SK-N-MC (cell line): ENCODE measurements at regions not wholly inside any gene's neighbourhood (a gene's known extent, or its start where the extent isn't known, plus 50 kb on each side); places are given as distances from the start of the nearest gene placed in this dataset.

Experiments used
- DNase-seq: peaks from one replicate; pipeline ENCODE4 v3.0.0-alpha.2; 2011; ENCODE audit warnings: low read depth, low spot score
- H3K27ac ChIP-seq: fragments of 200-600 bp; sonication (generic); 2 replicates; pipeline ENCODE4 v1.5.1; 2016; ENCODE audit warnings: mixed run types
- H3K36me3 ChIP-seq: fragments of 200-600 bp; sonication (generic); 2 replicates; pipeline ENCODE4 v1.6.1; 2017; ENCODE audit warnings: antibody characterized with exemption, low read length, mixed read lengths; ENCODE audit not compliant: insufficient read depth
- H3K4me3 ChIP-seq: fragments of 200-600 bp; sonication (generic); 2 replicates; pipeline ENCODE4 v1.5.1; 2016
- H3K9ac ChIP-seq: fragments of 200-600 bp; sonication (generic); 2 replicates; pipeline ENCODE4 v1.8.0; 2017; ENCODE audit warnings: mixed run types, mixed read lengths; ENCODE audit not compliant: insufficient read length
- H3K9me3 ChIP-seq: fragments of 200-600 bp; sonication (generic); 2 replicates; pipeline ENCODE4 v1.6.1; 2017; ENCODE audit warnings: low read depth, mild to moderate bottlenecking, antibody characterized with exemption, low read length, moderate library complexity, mixed read lengths
- EZH2 ChIP-seq: fragments of 200-600 bp; sonication (generic); IDR thresholded peaks from one replicate; pipeline ENCODE4 v1.6.1; 2017; ENCODE audit warnings: antibody characterized with exemption
- FOXP2 ChIP-seq: optimal IDR thresholded peaks from 2 replicates; pipeline ENCODE3; 2011; ENCODE audit warnings: mild to moderate bottlenecking, moderate library complexity; ENCODE audit not compliant: insufficient read depth; ENCODE audit errors: extremely low read length, control extremely low read depth
- POLR2AphosphoS5 ChIP-seq: IDR thresholded peaks from 2 replicates; pipeline ENCODE4 v1.6.1; 2012; ENCODE audit warnings: mild to moderate bottlenecking, low read depth, low read length, borderline replicate concordance

DNA sequence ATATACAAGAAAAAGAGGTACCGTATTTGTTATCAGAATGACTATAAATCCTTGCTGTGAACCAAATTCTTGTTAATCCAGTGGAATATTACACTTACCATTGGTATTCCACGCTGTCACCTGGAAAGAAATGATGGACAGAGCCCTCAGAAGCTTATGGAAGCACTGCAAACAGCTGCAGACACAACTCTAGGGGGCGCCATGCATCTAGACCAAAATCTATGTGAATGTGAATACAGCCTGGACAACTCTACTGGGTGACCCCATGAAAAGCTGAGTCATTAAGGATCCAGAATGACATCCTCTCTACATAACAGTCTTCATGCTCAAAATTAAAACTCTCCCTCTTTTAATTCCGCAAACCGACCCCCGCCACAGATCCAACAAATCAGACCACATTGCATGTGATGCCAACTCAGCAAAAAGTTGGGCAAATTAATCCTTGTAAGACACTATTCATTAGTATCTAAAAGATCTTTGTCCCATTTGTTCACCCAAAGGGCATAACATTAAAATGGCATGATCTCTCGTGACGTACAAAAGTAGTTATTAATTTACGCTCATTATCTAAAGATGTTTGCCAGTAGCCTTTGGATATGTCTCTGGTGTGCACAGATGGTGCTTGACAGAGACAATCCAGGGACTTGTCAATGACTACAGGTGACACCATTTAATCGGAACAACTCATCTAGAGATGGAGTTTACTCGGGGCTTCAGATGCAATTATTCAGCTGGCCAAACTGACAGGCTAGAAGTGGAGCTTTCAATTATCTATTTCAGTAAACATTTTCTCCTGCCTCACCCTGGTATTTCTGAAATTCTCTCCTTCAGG lies 552.7 kb upstream of the PSMD7 start:
- no peaks in the 10 kb centered on the region for H3K9me3 ChIP-seq
- no peak overlapping the region for H3K9ac ChIP-seq
- DNase-seq = no peak
- no peak overlapping the region for H3K4me3 ChIP-seq
- no peaks in the 10 kb centered on the region for H3K36me3 ChIP-seq
- H3K27ac ChIP-seq = no peak overlapping the region
- TF ChIP-seq POLR2AphosphoS5 (no peak), FOXP2 (no peak), EZH2 (no peak)

DNA sequence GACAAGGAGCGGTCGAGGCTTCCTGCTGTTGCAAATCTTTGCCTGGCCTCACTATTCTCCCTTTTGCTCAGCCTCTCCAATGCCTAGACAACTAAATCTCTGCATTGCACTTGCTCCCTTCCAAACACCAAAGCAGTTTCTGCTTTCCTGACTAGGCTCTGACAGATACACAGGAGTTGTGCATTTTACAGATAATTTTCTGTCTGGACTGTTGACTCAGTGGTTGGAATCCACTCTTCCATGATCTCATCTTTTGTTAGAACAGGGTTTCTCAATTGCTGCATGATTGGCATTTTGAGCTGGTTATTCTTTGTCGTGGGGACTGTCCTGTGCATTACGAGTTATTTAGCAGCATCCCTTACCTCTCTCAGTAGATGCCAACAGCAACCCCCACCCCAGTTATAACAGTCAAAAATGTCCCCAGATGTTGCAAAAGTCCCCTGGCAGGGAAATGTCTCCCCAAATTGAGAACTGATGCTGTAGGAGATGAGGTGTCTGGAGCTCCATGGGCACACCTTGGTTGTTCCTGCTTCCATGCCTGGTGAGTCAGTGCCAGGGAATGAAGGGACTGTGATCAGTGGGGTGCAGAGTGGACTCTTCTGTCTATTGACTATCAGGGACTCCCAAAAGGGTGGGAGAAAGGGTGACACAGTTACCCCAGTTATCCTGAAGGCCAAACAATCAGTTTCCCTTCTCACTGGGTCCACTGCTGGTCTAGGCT lies 557.4 kb upstream of the PSMD7 start:
- no peak overlapping the region for H3K4me3 ChIP-seq
- no peaks in the 10 kb centered on the region for H3K9me3 ChIP-seq
- TF ChIP-seq POLR2AphosphoS5 (no peak), EZH2 (no peak), FOXP2 (no peak)
- H3K36me3 ChIP-seq = no peaks in the 10 kb centered on the region
- H3K9ac ChIP-seq = no peak overlapping the region
- DNase-seq = no peak
- no peak overlapping the region for H3K27ac ChIP-seq

DNA sequence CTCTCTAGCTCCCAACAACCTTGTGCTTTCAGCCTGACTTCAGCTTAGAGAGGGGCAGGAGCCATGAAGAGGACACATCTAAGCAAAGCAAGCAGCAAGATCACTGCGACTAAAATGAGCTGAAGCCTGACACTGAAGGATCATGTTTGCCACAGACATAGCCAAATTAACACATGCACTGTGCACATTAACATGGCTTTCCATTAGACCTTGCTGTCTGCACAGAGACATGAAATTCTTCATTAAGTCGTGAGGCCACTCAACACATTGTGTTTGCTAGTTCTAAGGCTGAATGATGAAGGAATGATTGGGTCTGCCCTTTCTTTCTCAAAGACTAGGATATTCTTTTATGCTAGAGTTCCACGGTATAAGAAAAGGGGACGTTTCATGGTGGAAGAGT lies 558.3 kb upstream of the PSMD7 start:
- DNase-seq = no peak
- H3K4me3 ChIP-seq = no peak overlapping the region
- no peak overlapping the region for H3K27ac ChIP-seq
- TF ChIP-seq POLR2AphosphoS5 (no peak), FOXP2 (no peak), EZH2 (no peak)
- H3K36me3 ChIP-seq = no peaks in the 10 kb centered on the region
- H3K9me3 ChIP-seq = no peaks in the 10 kb centered on the region
- no peak overlapping the region for H3K9ac ChIP-seq

DNA sequence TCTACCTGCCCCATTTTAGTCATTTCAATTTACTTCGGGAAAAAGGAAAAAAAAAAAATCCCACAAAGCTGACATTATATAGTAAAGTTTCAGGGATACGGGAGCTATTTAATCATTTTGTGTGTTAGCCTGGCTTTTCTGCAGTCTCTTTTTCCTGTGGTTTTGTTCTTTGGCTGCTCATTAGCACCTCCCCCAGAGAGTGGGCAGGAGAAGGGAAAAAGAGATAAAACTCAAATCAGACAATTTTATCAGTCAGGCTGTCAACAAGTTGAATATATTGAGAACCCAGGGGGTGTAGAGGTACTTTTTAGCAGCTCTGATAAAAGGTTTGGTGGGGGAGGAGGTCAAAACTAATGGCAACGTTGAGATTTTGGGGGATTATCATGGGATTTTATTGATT lies 559.0 kb upstream of the PSMD7 start:
- Histone ChIP-seq H3K9me3 (no peaks in the 10 kb centered on the region), H3K9ac (no peak overlapping the region), H3K36me3 (no peaks in the 10 kb centered on the region), H3K4me3 (no peak overlapping the region), H3K27ac (no peak overlapping the region)
- TF ChIP-seq POLR2AphosphoS5 (no peak), FOXP2 (no peak), EZH2 (no peak)
- no peak for DNase-seq

DNA sequence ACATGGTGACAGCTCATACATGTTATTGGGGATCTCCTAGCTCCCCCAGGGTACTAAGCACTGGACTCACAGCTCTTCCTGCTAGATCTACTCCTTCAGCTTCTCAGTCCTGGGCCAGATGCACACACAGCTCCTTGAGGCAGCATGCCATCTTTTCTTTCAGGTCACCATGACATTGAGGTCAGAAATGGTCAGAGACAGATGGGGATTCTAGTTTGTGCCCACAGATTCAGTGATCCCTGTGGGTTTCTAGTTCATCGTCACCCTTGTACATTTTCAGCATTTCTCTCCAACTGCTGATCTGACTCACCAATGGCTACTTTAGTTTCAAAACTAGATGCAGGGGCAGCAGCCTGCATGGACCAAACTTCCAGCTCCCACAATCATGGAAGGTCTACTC lies 560.7 kb upstream of the PSMD7 start:
- Histone ChIP-seq H3K9ac (no peak overlapping the region), H3K27ac (no peak overlapping the region)
- TF ChIP-seq POLR2AphosphoS5 (no peak), FOXP2 (no peak), EZH2 (no peak)

DNA sequence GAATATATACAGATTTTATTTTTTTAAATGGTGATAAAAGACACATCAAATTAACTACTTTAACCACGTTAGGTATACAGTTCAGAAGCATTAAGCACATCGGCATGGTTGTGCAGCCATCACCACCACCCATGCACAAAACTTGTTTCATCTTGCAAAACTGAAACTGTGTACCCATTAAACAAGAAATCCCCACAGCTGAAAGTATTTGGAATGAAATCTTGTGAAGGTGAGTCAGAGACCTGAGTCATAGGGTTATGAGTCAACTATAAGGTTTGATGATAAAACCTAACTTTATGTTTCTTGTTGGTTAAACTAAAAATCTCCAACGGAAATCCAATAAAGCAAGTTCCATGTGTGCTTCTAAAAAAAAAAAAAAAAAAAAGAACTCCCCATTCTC lies 561.6 kb upstream of the PSMD7 start:
- DNase-seq = no peak
- H3K36me3 ChIP-seq = no peaks in the 10 kb centered on the region
- H3K27ac ChIP-seq = no peak overlapping the region
- TF ChIP-seq FOXP2 (no peak), POLR2AphosphoS5 (no peak), EZH2 (no peak)
- H3K9me3 ChIP-seq = no peaks in the 10 kb centered on the region
- H3K4me3 ChIP-seq = no peak overlapping the region
- no peak overlapping the region for H3K9ac ChIP-seq

More for the DNA sequence above, 560.7 kb upstream of the PSMD7 start:
- Histone ChIP-seq H3K9me3 (no peaks in the 10 kb centered on the region), H3K4me3 (no peak overlapping the region), H3K36me3 (no peaks in the 10 kb centered on the region)
- no peak for DNase-seq

DNA sequence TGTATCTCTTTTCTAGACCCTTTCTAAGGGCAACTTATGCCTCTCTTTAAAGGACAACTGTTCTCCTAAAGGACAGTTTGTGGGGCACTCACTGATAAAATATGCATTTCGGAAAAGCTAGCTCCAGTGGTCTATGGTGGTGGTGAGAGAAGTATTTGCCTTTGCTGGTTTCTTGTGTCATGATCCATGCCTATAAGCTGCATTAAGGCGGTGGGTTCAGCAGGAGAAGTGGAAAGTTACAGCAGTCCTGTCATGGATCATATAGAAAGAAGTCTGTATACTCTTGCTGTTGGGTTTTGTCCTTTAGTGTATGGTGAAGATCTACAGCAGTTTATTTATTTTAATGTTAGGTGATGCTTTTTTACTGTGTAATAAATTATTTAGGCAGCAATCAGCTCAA lies 563.9 kb upstream of the PSMD7 start:
- Histone ChIP-seq H3K9me3 (no peaks in the 10 kb centered on the region), H3K27ac (no peak overlapping the region), H3K36me3 (no peaks in the 10 kb centered on the region), H3K4me3 (no peak overlapping the region), H3K9ac (no peak overlapping the region)
- DNase-seq = no peak
- TF ChIP-seq POLR2AphosphoS5 = no peak
- no peak for TF ChIP-seq EZH2
- TF ChIP-seq FOXP2 = no peak

DNA sequence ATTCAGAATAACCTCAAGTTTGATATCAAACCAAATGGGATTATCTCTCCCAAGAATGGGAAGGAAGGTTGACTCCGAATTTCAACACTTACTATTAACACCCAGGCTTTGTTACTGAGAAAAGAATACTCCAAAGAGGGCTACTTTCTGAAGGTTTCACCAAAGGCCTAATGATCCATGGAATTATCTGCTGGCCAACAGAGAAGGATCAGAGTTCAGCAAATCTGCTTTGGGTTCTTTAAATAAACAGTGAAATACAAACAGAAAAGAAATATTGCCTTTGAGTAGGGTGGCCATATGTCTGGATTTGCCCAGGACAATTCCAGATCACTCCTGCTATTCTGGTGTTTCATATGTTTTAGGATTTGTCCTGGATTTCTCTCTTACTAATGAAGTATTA lies 564.5 kb upstream of the PSMD7 start:
- Histone ChIP-seq H3K4me3 (no peak overlapping the region), H3K27ac (no peak overlapping the region), H3K9me3 (no peaks in the 10 kb centered on the region), H3K9ac (no peak overlapping the region), H3K36me3 (no peaks in the 10 kb centered on the region)
- no peak for DNase-seq
- TF ChIP-seq FOXP2 (no peak), POLR2AphosphoS5 (no peak), EZH2 (no peak)
